GM21737 (cell line): ENCODE measurements at regions not wholly inside any gene's neighbourhood (a gene's known extent, or its start where the extent isn't known, plus 50 kb on each side); places are given as distances from the start of the nearest gene placed in this dataset.

ENCODE experiments used
- ATAC-seq: cut with Tn5 transposase; IDR thresholded peaks from one replicate; pipeline ENCODE4 v1.9.1; 2021; ENCODE audit warnings: mild to moderate bottlenecking, moderate library complexity; ENCODE audit not compliant: unreplicated experiment

GRCh38 chr12:66045506-66045905 lies 85.0 kb downstream of the LLPH start:
- no peak for ATAC-seq

GRCh38 chr12:66044731-66045130 lies 85.8 kb downstream of the LLPH start:
- no peak for ATAC-seq

GRCh38 chr12:66043035-66043434 lies 87.5 kb downstream of the LLPH start:
- no peak for ATAC-seq

GRCh38 chr12:66041651-66042363 lies 88.7 kb downstream of the LLPH start:
- ATAC-seq, result no peak

GRCh38 chr12:66036317-66036716 lies 94.2 kb downstream of the LLPH start:
- no peak for ATAC-seq

- ATAC-seq, result no peak
Measured at GRCh38 chr12:66035288-66035966, 95.1 kb downstream of the LLPH start.

- no peak for ATAC-seq
Measured at GRCh38 chr12:66033151-66033550, 97.4 kb downstream of the LLPH start.

- ATAC-seq, result no peak
Measured at GRCh38 chr12:66032739-66033138, 97.8 kb downstream of the LLPH start.

GRCh38 chr12:66030217-66030781 lies 100.3 kb downstream of the LLPH start:
- no peak for ATAC-seq

- no peak for ATAC-seq
Measured at GRCh38 chr12:66028390-66028789, 102.2 kb downstream of the LLPH start.

- ATAC-seq, result no peak
Measured at GRCh38 chr12:66025477-66025876, 105.1 kb downstream of the LLPH start.

GRCh38 chr12:66024949-66025348 lies 105.6 kb downstream of the LLPH start:
- ATAC-seq, result no peak

- ATAC-seq, result no peak
Measured at GRCh38 chr12:66020481-66020880, 110.1 kb downstream of the LLPH start.

- no peak for ATAC-seq
Measured at GRCh38 chr12:66017736-66018135, 112.8 kb downstream of the LLPH start.
